Body of pancreas (tissue), 4 donors: ENCODE measurements at regions not wholly inside any gene's neighbourhood (a gene's known extent, or its start where the extent isn't known, plus 50 kb on each side); places are given as distances from the start of the nearest gene placed in this dataset.

Experiments used
- ATAC-seq: fragments of 150-250 bp; one replicate; pipeline ENCODE4 v1.9.1; 2016
- DNase-seq, 4 donors: peaks; one replicate each; pipeline ENCODE4 v3.0.0-alpha.2; 2019
- H3K27ac ChIP-seq, 4 donors: fragments of 200-600 bp; sonication (generic); 1 replicate in 3 of 4; 2 replicates in 1 of 4; pipeline versions ENCODE4 v1.5.1 to v1.6.1; 2016 to 2019; ENCODE audit warnings: mild to moderate bottlenecking in 1 of 4, mixed read lengths in 1 of 4, moderate library complexity in 1 of 4
- H3K27me3 ChIP-seq, 2 donors: fragments of 200-600 bp; sonication (generic); one replicate each; pipeline ENCODE4 v1.6.0; 2016; ENCODE audit warnings: mild to moderate bottlenecking in 1 of 2
- H3K36me3 ChIP-seq, 2 donors: fragments of 200-600 bp; sonication (generic); replicated peaks in 1 of 2; 2 replicates each; pipeline ENCODE4 v1.5.1; 2016; ENCODE audit warnings: low read depth in 2 of 2; ENCODE audit not compliant: insufficient read depth in 1 of 2
- H3K4me1 ChIP-seq: fragments of 200-600 bp; sonication (generic); one replicate; pipeline ENCODE4 v1.6.0; 2016
- H3K4me3 ChIP-seq, 2 donors: fragments of 200-600 bp; sonication (generic); 1 replicate in 1 of 2; 2 replicates in 1 of 2; pipeline ENCODE4 v1.5.1; 2016 to 2019
- H3K9me3 ChIP-seq, 3 donors: fragments of 200-600 bp; sonication (generic); 1 replicate in 2 of 3; 2 replicates in 1 of 3; pipeline ENCODE4 v1.5.1; 2016
- POLR2A ChIP-seq, 3 donors: fragments of 450-650 bp; IDR thresholded peaks; one replicate each; pipeline ENCODE4 v1.6.1; 2016; ENCODE audit warnings: antibody characterized with exemption in 3 of 3, mild to moderate bottlenecking in 2 of 3
- WGBS, 2 donors: methylation state at CpG; one replicate each; pipeline ENCODE4 v1.1.5; 2017; 5-methylcytosine and 5-hydroxymethylcytosine counted together
- intact Hi-C: fragments of 100-400 bp; cut with DNase I; formaldehyde crosslinking; loops from one replicate; pipeline ENCODE4 v1.15.1; 2023
- TF ChIP-seq, protein P1 (sequence below), 7 experiments: fragments of 450-650 bp in 4 of 7; fragments of 200-600 bp in 3 of 7; sonication (generic) in 3 of 7; IDR thresholded peaks; one replicate each; pipeline ENCODE4 v1.5.1; 2016 to 2019; ENCODE audit warnings: antibody characterized with exemption in 7 of 7

DNA sequence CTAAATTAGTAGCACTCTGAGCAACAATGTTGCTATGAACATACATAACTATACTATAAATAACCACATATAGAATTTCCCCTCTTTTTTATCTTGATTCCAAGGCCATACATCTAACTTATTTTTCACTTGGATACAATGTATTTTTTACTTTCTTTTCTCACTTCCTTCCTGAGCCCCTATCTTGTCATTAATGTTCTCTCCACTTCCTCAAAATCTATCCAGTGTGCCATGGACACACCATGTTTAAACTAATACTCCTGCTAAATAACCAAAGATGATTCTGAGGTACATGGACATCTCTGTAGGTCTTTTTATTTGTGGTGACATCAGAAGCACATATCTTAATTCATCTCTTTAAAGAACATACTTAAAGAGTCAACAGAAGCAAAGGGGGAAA is 251.2 kb downstream of the C12orf42 start:
- no peak for DNase-seq
- intact Hi-C loops = no loop called here
- H3K4me3 ChIP-seq = no peak overlapping the region
- no peaks in the 10 kb centered on the region for H3K27me3 ChIP-seq
- no peak for ATAC-seq
- H3K36me3 ChIP-seq = no peaks in the 10 kb centered on the region
- H3K4me1 ChIP-seq = no peaks in the 10 kb centered on the region
- TF ChIP-seq, protein P1, sequence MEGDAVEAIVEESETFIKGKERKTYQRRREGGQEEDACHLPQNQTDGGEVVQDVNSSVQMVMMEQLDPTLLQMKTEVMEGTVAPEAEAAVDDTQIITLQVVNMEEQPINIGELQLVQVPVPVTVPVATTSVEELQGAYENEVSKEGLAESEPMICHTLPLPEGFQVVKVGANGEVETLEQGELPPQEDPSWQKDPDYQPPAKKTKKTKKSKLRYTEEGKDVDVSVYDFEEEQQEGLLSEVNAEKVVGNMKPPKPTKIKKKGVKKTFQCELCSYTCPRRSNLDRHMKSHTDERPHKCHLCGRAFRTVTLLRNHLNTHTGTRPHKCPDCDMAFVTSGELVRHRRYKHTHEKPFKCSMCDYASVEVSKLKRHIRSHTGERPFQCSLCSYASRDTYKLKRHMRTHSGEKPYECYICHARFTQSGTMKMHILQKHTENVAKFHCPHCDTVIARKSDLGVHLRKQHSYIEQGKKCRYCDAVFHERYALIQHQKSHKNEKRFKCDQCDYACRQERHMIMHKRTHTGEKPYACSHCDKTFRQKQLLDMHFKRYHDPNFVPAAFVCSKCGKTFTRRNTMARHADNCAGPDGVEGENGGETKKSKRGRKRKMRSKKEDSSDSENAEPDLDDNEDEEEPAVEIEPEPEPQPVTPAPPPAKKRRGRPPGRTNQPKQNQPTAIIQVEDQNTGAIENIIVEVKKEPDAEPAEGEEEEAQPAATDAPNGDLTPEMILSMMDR (IDR thresholded peaks at IDR 0.05) = no peak
- no peak for TF ChIP-seq POLR2A (IDR thresholded peaks at IDR 0.05)
- H3K27ac ChIP-seq = no peak overlapping the region
- no peaks in the 10 kb centered on the region for H3K9me3 ChIP-seq

DNA sequence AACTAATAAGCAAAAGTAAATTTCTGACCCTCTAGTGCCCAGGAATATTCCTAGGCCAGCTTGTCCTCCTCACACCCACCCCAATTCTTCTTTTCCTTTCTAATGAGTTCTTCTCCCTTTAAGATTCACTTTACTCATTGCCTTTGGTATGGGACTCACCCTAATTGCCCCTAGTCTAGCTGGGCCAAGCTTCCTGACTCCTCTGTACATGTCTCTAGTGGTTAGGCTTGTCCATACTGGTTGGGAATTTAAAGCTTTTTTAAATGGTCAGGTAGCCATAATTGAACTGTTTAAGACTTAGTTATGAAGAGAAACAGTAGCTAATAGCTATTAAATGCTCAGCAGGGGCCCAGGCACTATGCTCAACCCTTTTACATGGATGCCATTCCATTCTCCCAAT is 248.2 kb downstream of the C12orf42 start:
- Histone ChIP-seq H3K27ac (no peak overlapping the region), H3K36me3 (no peaks in the 10 kb centered on the region), H3K9me3 (no peaks in the 10 kb centered on the region), H3K4me3 (no peak overlapping the region), H3K27me3 (no peaks in the 10 kb centered on the region), H3K4me1 (no peaks in the 10 kb centered on the region)
- no peak for ATAC-seq
- no peak for TF ChIP-seq POLR2A (IDR thresholded peaks at IDR 0.05)
- TF ChIP-seq, protein P1 (IDR thresholded peaks at IDR 0.05) = no peak
- intact Hi-C loops = no loop called here
- no peak for DNase-seq

DNA sequence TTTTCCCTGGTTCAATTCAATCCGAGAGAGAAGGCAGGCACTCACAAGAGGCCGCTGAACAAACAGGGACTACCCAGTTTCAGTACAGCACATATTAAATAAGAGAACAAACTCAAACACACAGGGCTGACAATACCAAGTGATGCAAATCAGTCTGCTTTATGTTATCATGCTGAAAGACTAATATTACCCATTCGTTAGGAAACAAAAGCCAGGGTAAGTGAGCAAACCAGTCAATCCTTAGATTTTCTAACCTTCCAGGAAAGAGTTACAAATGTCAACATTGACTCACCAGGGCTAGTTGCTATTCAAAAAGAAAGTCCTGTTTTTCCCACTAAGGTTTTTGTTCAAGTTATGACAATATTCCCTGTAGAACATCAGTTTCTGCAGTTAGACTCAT is 246.2 kb downstream of the C12orf42 start:
- DNase-seq (no peak), ATAC-seq (no peak)
- TF ChIP-seq POLR2A (IDR thresholded peaks at IDR 0.05) = no peak
- TF ChIP-seq, protein P1 (IDR thresholded peaks at IDR 0.05) = no peak
- Histone ChIP-seq H3K9me3 (no peaks in the 10 kb centered on the region), H3K4me1 (no peaks in the 10 kb centered on the region), H3K27ac (no peak overlapping the region), H3K4me3 (no peak overlapping the region), H3K27me3 (peaks cover 0 to 5% of the 10 kb centered on the region in 2 donors), H3K36me3 (no peaks in the 10 kb centered on the region)
- 39 to 43% methylated on average over 3 of the region's 3 CpGs for WGBS, 2 donors
- intact Hi-C loops = no loop called here

DNA sequence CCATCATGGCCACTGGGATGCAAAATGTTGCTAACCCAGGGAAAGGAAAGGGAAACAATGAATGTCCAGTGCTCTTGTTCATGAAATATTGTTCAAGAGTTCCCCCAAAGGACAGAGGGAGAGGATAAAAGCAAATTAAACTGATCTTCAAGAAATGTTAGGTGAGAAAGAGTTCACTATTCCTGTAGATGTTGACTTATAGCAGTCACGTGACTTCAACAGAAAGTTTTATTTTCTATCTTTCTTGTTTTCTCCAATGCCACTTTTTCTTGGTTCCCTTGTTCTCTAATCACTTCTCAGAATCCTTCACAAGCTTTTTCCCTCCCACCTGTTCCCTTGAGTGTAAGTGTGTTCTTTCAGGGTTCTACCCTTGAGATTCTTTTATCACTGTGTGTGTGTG is 245.3 kb downstream of the C12orf42 start:
- no peak for ATAC-seq
- TF ChIP-seq, protein P1 (IDR thresholded peaks at IDR 0.05) = no peak
- no peak for TF ChIP-seq POLR2A (IDR thresholded peaks at IDR 0.05)
- DNase-seq = no peak
- WGBS, 2 donors = 64 to 68% methylated on average over 1 of the region's 1 CpG
- no peaks in the 10 kb centered on the region for H3K9me3 ChIP-seq
- H3K36me3 ChIP-seq = no peaks in the 10 kb centered on the region
- H3K27ac ChIP-seq = no peak overlapping the region
- no peak overlapping the region for H3K4me3 ChIP-seq
- H3K4me1 ChIP-seq = no peaks in the 10 kb centered on the region
- intact Hi-C loops = no loop called here
- H3K27me3 ChIP-seq = peaks cover 0 to 5% of the 10 kb centered on the region in 2 donors
